ENCODE measurements at regions not wholly inside any gene's neighbourhood (a gene's known extent, or its start where the extent isn't known, plus 50 kb on each side); places are given as distances from the start of the nearest gene placed in this dataset.
A peak's percentile ranks its signal among the peaks of the same experiment; 100 is the strongest.
"Not testable (repeated sequence)": the region's sequence is repeated elsewhere in the genome, so short reads cannot be mapped to it uniquely, and the experiment has no call there.

DNA sequence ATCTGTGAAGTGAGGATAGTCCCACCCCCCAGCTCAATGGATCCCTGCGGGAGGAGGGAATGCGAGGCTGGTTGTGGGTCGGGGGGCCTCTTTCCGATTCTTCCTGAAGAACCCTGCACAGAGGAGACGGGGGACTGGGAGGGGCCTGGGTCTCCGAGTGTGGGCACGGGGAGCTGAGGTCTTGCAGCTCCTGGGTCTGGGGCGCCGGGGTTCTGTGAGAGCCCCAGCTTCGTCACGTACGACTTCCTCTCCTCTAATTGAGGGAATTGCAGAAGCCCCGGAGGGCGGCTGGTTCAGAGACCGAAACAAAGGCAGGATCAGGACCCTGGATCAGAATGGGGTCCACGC, 66.6 kb downstream of the DIO3 start:
- Histone ChIP-seq H3K27me3 (ENCODE audit: control insufficient read depth in 1 of 2, insufficient read depth in 2 of 2, low read length in 2 of 2) (no peaks in the 10 kb centered on the region), H3K9ac (ENCODE audit: low read length) (no peak overlapping the region), H3K9me3 (ENCODE audit: low read length) (no peaks in the 10 kb centered on the region), H3K27ac (ENCODE audit: low read depth, low read length) (no peak overlapping the region), H3K4me3 (ENCODE audit: low read depth in 1 of 2, low read length in 2 of 2) (peak overlapping the region in 1 of 2 donors; percentile 8), H3K36me3 (ENCODE audit: insufficient read depth, low read length) (no peaks in the 10 kb centered on the region), H3K4me1 (ENCODE audit: insufficient read depth, low read length) (peaks cover 12% of the 10 kb centered on the region)

DNA sequence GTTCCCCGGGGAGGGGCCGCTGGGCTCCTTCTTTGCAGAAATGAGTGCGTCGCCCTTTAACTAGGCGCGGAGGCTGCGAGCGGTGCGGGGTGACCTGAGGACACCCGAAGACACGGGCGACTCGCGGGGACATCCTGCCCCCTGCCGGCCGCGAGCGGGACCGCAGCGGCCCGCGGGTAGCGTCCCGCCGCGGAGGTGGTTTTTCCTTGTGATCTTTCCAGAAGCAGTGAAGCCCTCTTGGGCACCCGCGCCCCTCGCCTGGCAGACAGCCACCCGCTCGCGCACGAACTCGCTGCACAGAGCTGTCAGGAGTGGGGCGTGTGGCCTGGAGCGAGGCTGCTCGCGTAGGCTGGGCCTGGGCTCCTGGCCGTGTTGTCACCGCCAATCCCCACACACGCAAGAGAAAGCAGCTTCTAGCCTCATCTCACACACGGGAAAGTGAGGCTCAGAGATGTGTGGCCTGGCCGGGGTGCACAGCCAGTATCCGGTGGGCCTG, 67.2 kb downstream of the DIO3 start:
- no peak overlapping the region for H3K4me3 ChIP-seq (ENCODE audit: low read depth in 1 of 2, low read length in 2 of 2)
- no peaks in the 10 kb centered on the region for H3K9me3 ChIP-seq (ENCODE audit: low read length)
- no peaks in the 10 kb centered on the region for H3K36me3 ChIP-seq (ENCODE audit: insufficient read depth, low read length)
- no peaks in the 10 kb centered on the region for H3K27me3 ChIP-seq (ENCODE audit: control insufficient read depth in 1 of 2, insufficient read depth in 2 of 2, low read length in 2 of 2)
- H3K4me1 ChIP-seq (ENCODE audit: insufficient read depth, low read length), result peaks cover 12% of the 10 kb centered on the region
- H3K27ac ChIP-seq (ENCODE audit: low read depth, low read length), result no peak overlapping the region
- H3K9ac ChIP-seq (ENCODE audit: low read length), result no peak overlapping the region

DNA sequence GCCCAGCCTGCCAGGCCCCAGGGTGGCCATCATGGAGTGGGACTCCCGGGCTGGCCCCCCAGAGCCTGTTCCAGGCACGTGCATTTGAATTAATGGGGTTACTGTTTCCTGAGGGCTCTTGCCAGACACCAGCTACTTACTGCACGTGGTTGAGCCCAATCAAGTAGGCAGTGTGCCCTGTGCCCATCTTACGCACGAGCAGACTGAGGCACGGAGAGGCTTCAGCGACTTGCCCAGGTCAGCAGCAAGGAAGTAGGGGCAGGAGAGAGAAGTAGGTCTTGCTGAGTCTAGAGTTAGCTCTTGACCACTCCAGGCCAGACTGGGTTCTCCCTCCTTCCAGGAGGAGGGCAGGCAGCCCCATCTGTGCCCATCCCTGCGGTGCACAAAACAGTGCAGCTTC, 67.7 kb downstream of the DIO3 start:
- H3K4me3 ChIP-seq (ENCODE audit: low read depth in 1 of 2, low read length in 2 of 2), result no peak overlapping the region
- no peaks in the 10 kb centered on the region for H3K9me3 ChIP-seq (ENCODE audit: low read length)
- H3K27ac ChIP-seq (ENCODE audit: low read depth, low read length), result no peak overlapping the region
- H3K36me3 ChIP-seq (ENCODE audit: insufficient read depth, low read length), result no peaks in the 10 kb centered on the region
- H3K4me1 ChIP-seq (ENCODE audit: insufficient read depth, low read length), result peaks cover 12% of the 10 kb centered on the region
- no peaks in the 10 kb centered on the region for H3K27me3 ChIP-seq (ENCODE audit: control insufficient read depth in 1 of 2, insufficient read depth in 2 of 2, low read length in 2 of 2)
- H3K9ac ChIP-seq (ENCODE audit: low read length), result no peak overlapping the region

DNA sequence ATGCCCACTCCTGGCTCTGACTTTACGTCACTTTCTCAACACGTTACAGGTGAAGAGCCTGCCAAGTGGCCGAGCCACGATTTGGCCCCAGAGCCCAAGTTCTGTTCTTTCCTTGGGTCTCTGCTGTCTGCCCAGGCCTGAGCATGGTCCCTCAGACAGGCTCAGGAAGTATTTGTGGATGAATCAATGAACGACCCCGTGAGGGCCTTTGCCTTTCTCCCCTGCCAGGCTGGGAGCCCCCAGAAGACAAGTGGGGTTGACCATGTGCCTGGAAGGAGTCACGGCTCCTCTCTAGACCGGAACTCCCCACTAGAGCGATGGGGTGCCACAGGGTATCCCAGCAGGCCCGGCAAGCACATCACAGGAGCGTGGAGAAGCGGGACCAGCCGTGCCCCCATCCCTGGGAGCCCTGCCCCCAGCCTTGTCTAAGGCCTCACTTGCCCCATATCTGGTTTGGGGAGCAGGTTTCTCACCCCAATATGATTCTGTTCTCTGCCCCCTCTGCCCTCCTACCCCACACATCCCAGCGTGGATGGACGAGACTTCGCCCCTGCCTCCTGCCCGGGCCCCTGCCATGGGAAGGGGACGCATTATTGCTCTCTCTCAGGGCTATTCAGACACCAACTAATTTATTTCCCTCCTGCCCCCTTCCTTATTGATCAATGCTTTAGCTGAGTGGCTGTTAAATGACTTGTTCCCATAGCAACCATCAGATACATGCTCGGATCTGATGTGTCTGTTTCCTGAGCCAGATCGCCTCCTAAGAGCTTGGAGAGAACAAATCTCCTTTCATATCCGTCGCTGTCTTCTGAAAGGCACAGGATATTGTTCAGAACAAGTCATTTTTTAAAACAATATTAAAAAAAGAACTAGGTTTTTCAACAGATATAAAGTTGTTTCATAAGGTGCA, 69.0 kb downstream of the DIO3 start:
- Histone ChIP-seq H3K9ac (ENCODE audit: low read length) (no peak overlapping the region), H3K4me3 (ENCODE audit: low read depth in 1 of 2, low read length in 2 of 2) (no peak overlapping the region), H3K4me1 (ENCODE audit: insufficient read depth, low read length) (peaks cover 12% of the 10 kb centered on the region), H3K36me3 (ENCODE audit: insufficient read depth, low read length) (no peaks in the 10 kb centered on the region), H3K27ac (ENCODE audit: low read depth, low read length) (no peak overlapping the region), H3K27me3 (ENCODE audit: control insufficient read depth in 1 of 2, insufficient read depth in 2 of 2, low read length in 2 of 2) (no peaks in the 10 kb centered on the region), H3K9me3 (ENCODE audit: low read length) (no peaks in the 10 kb centered on the region)

DNA sequence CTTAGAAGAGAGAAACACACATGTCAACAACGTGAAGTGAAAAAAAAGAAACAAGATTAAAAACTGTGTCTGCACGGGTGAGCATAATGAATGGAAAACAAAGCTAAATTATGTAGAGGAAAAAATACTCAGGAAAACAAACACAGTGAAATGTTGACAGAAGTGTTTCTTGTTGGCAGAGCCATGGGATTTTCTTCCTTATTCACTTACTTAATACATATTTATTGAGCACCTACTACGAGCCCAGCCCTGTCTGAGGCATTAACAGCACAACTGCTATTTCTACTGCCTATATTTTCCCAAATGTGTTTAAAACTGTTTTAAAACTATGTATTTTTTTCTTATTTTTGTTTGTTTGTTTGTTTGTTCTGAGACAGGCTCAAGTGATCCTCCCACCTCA, 69.9 kb downstream of the DIO3 start:
- no peaks in the 10 kb centered on the region for H3K36me3 ChIP-seq (ENCODE audit: insufficient read depth, low read length)
- H3K9me3 ChIP-seq (ENCODE audit: low read length), result no peaks in the 10 kb centered on the region
- peaks cover 12% of the 10 kb centered on the region for H3K4me1 ChIP-seq (ENCODE audit: insufficient read depth, low read length)
- H3K9ac ChIP-seq (ENCODE audit: low read length), result no peak overlapping the region
- no peaks in the 10 kb centered on the region for H3K27me3 ChIP-seq (ENCODE audit: control insufficient read depth in 1 of 2, insufficient read depth in 2 of 2, low read length in 2 of 2)
- no peak overlapping the region for H3K27ac ChIP-seq (ENCODE audit: low read depth, low read length)
- H3K4me3 ChIP-seq (ENCODE audit: low read depth in 1 of 2, low read length in 2 of 2), result no peak overlapping the region

DNA sequence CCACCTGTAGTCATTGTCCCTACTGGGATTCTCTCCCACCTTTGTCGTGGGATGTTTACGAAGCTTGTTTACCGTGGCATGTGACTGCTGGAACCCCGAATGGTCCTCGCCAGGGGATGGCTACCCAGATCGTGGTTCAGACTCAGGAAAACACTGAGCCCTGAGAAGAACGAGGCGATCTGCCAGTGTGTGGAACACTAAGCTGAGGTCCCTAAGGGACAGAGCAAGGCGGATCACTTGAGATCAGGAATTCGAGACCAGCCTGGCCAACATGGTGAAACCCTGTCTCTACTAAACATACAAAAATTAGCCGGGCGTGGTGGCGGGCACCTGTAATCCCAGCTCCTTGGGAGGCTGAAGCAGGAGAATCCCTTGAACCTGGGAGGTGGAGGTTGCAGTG, 70.7 kb downstream of the DIO3 start:
- peaks cover 12% of the 10 kb centered on the region for H3K4me1 ChIP-seq (ENCODE audit: insufficient read depth, low read length)
- not testable (repeated sequence) for H3K4me3 ChIP-seq (ENCODE audit: low read depth in 1 of 2, low read length in 2 of 2); H3K27ac ChIP-seq (ENCODE audit: low read depth, low read length); H3K9ac ChIP-seq (ENCODE audit: low read length); H3K27me3 ChIP-seq (ENCODE audit: control insufficient read depth in 1 of 2, insufficient read depth in 2 of 2, low read length in 2 of 2); H3K36me3 ChIP-seq (ENCODE audit: insufficient read depth, low read length); H3K9me3 ChIP-seq (ENCODE audit: low read length)

GRCh38 chr14:101632520-101632919, 71.2 kb downstream of the DIO3 start:
- H3K4me3 ChIP-seq (ENCODE audit: low read depth in 1 of 2, low read length in 2 of 2), result no peak overlapping the region
- no peaks in the 10 kb centered on the region for H3K9me3 ChIP-seq (ENCODE audit: low read length)
- H3K27me3 ChIP-seq (ENCODE audit: control insufficient read depth in 1 of 2, insufficient read depth in 2 of 2, low read length in 2 of 2), result no peaks in the 10 kb centered on the region
- no peak overlapping the region for H3K27ac ChIP-seq (ENCODE audit: low read depth, low read length)
- no peak overlapping the region for H3K9ac ChIP-seq (ENCODE audit: low read length)
- H3K4me1 ChIP-seq (ENCODE audit: insufficient read depth, low read length), result peaks cover 12% of the 10 kb centered on the region
- H3K36me3 ChIP-seq (ENCODE audit: insufficient read depth, low read length), result no peaks in the 10 kb centered on the region

GRCh38 chr14:101633276-101633675, 72.0 kb downstream of the DIO3 start:
- Histone ChIP-seq H3K27ac (ENCODE audit: low read depth, low read length) (no peak overlapping the region), H3K36me3 (ENCODE audit: insufficient read depth, low read length) (no peaks in the 10 kb centered on the region), H3K27me3 (ENCODE audit: control insufficient read depth in 1 of 2, insufficient read depth in 2 of 2, low read length in 2 of 2) (no peaks in the 10 kb centered on the region), H3K9me3 (ENCODE audit: low read length) (no peaks in the 10 kb centered on the region), H3K9ac (ENCODE audit: low read length) (no peak overlapping the region), H3K4me1 (ENCODE audit: insufficient read depth, low read length) (peaks cover 6% of the 10 kb centered on the region), H3K4me3 (ENCODE audit: low read depth in 1 of 2, low read length in 2 of 2) (no peak overlapping the region)

- no peaks in the 10 kb centered on the region for H3K27me3 ChIP-seq (ENCODE audit: control insufficient read depth in 1 of 2, insufficient read depth in 2 of 2, low read length in 2 of 2)
- no peak overlapping the region for H3K27ac ChIP-seq (ENCODE audit: low read depth, low read length)
- no peaks in the 10 kb centered on the region for H3K9me3 ChIP-seq (ENCODE audit: low read length)
- no peak overlapping the region for H3K9ac ChIP-seq (ENCODE audit: low read length)
- no peaks in the 10 kb centered on the region for H3K36me3 ChIP-seq (ENCODE audit: insufficient read depth, low read length)
- no peaks in the 10 kb centered on the region for H3K4me1 ChIP-seq (ENCODE audit: insufficient read depth, low read length)
- no peak overlapping the region for H3K4me3 ChIP-seq (ENCODE audit: low read depth in 1 of 2, low read length in 2 of 2)
Observed at GRCh38 chr14:101634202-101634849, 73.0 kb downstream of the DIO3 start.

- no peaks in the 10 kb centered on the region for H3K4me1 ChIP-seq (ENCODE audit: insufficient read depth, low read length)
- no peak overlapping the region for H3K27ac ChIP-seq (ENCODE audit: low read depth, low read length)
- no peaks in the 10 kb centered on the region for H3K9me3 ChIP-seq (ENCODE audit: low read length)
- no peaks in the 10 kb centered on the region for H3K36me3 ChIP-seq (ENCODE audit: insufficient read depth, low read length)
- no peak overlapping the region for H3K9ac ChIP-seq (ENCODE audit: low read length)
- no peaks in the 10 kb centered on the region for H3K27me3 ChIP-seq (ENCODE audit: control insufficient read depth in 1 of 2, insufficient read depth in 2 of 2, low read length in 2 of 2)
- no peak overlapping the region for H3K4me3 ChIP-seq (ENCODE audit: low read depth in 1 of 2, low read length in 2 of 2)
Observed at GRCh38 chr14:101634850-101635748, 73.8 kb downstream of the DIO3 start.
